ENCODE measurements at regions not wholly inside any gene's neighbourhood (a gene's known extent, or its start where the extent isn't known, plus 50 kb on each side); places are given as distances from the start of the nearest gene placed in this dataset.

DNA sequence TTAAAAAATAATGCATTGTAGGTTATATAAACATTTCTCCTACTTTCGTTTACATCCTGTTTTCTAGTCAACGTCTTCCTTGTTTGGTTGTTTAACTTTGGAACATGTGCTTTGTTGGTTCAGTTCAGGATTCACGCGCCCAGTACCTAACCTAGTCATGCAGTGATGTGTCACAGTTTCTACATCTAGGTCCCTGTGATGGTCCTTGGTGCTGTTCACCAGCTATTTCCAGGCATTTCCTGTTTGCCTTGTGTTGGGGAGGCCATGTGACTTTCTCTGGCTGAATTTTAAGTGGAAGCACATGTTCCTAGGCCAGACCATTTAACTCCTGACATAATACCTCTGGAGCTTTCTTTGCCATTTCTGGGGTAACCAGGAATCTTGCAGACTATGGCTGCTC, 292.3 kb downstream of the SMARCA2 start:
- TF ChIP-seq CTCF (IDR thresholded peaks at IDR 0.05; ENCODE audit: insufficient read depth, low read depth, low read length) (no peak), EZH2 (IDR thresholded peaks at IDR 0.05; ENCODE audit: insufficient read depth, low read length) (no peak)

All from astrocyte (in vitro differentiated cells and primary cell).